GM12878 (cell line): ENCODE measurements at regions not wholly inside any gene's neighbourhood (a gene's known extent, or its start where the extent isn't known, plus 50 kb on each side); places are given as distances from the start of the nearest gene placed in this dataset.

Source experiments
- ATAC-seq: fragments of 200-7000 bp; cut with Tn5 transposase; 3 replicates; pipeline ENCODE4 v1.9.1; 2020; ENCODE audit warnings: mild to moderate bottlenecking, moderate library complexity
- BruUV-seq: library from RNA; stranded (reverse); fragments of 400-500 nt; replicated peaks from 2 replicates; lab custom pipeline; 2021; lab: Mats Ljungman, UMichigan
- CTCF ChIA-PET: fragments of 300-600 bp; sonication (Branson Sonifier 250); formaldehyde crosslinking; extraction: SDS; loops from one replicate; lab custom pipeline; 2021; ENCODE audit warnings: inconsistent platforms; lab: Yijun Ruan, JAX
- POLR2A ChIA-PET: fragments of 350-600 bp; formaldehyde crosslinking; extraction: SDS; loops from one replicate; lab custom pipeline; 2021; ENCODE audit warnings: inconsistent platforms; lab: Charles Lee
- RAD21 ChIA-PET: fragments of 300-600 bp; sonication (Branson Sonifier 250); formaldehyde crosslinking; loops from one replicate; lab custom pipeline; 2023; ENCODE audit warnings: antibody characterized with exemption; ENCODE audit not compliant: unreplicated experiment; lab: Charles Lee
- SMC1A ChIA-PET: fragments of 300-600 bp; sonication (Branson Sonifier 250); formaldehyde crosslinking; loops from one replicate; lab custom pipeline; 2023; ENCODE audit not compliant: unreplicated experiment, uncharacterized antibody; lab: Charles Lee
- DNase-seq: peaks from one replicate; pipeline ENCODE4 v3.0.0-alpha.2; 2011; ENCODE audit warnings: low read depth, low spot score
- FAIRE-seq: peaks from 3 replicates; lab custom pipeline; 2011; peaks lifted over from hg19 to GRCh38; lab: Jason Lieb, UNC
- H2AFZ ChIP-seq: 2 replicates; pipeline ENCODE4 v1.6.0; 2011; ENCODE audit warnings: low read depth, low read length, control low read depth; ENCODE audit not compliant: control insufficient read depth
- H3K27ac ChIP-seq: 2 replicates; pipeline ENCODE4 v1.5.1; 2011; ENCODE audit warnings: control low read depth; ENCODE audit not compliant: control insufficient read depth, insufficient read depth
- H3K27me3 ChIP-seq, 2 experiments: replicated peaks in 1 of 2; 2 replicates each; pipeline versions ENCODE4 v1.6.0 to v1.6.1; 2011; ENCODE audit warnings: low read length in 1 of 2; ENCODE audit not compliant: control insufficient read depth in 2 of 2, insufficient read depth in 2 of 2
- H3K36me3 ChIP-seq, 2 experiments: 2 replicates each; pipeline ENCODE4 v1.5.1; 2011; ENCODE audit warnings: low read length in 1 of 2; ENCODE audit not compliant: control insufficient read depth in 2 of 2, insufficient read depth in 2 of 2
- H3K4me1 ChIP-seq: 2 replicates; pipeline ENCODE4 v1.6.1; 2011; ENCODE audit warnings: mild to moderate bottlenecking, low read length, moderate library complexity, mixed read lengths; ENCODE audit not compliant: control insufficient read depth, insufficient read depth
- H3K4me2 ChIP-seq: 2 replicates; pipeline ENCODE4 v1.6.0; 2011; ENCODE audit warnings: control low read depth; ENCODE audit not compliant: control insufficient read depth, insufficient read depth
- H3K4me3 ChIP-seq: fragments of 200-600 bp; sonication (generic); 2 replicates; pipeline ENCODE4 v1.5.1; 2016
- H3K79me2 ChIP-seq: 2 replicates; pipeline ENCODE4 v1.6.0; 2011; ENCODE audit warnings: low read length; ENCODE audit not compliant: control insufficient read depth, insufficient read depth
- H3K9ac ChIP-seq: 2 replicates; pipeline ENCODE4 v1.8.0; 2011; ENCODE audit warnings: low read length, control low read depth, mixed read lengths; ENCODE audit not compliant: control insufficient read depth, insufficient read depth
- H3K9me3 ChIP-seq: replicated peaks from 3 replicates; pipeline ENCODE4 v1.5.1; 2011; ENCODE audit warnings: mild to moderate bottlenecking, low read length; ENCODE audit not compliant: control insufficient read depth, insufficient read depth
- H4K20me1 ChIP-seq: 2 replicates; pipeline ENCODE4 v1.6.0; 2011; ENCODE audit not compliant: control insufficient read depth, insufficient read depth
- BMI1 ChIP-seq: fragments of 450-650 bp; IDR thresholded peaks from 2 replicates; pipeline ENCODE4 v1.6.1; 2016; ENCODE audit warnings: mild to moderate bottlenecking, moderate library complexity, borderline replicate concordance
- CHD4 ChIP-seq: fragments of 200-600 bp; sonication (generic); IDR thresholded peaks from 2 replicates; pipeline ENCODE4 v1.6.1; 2016; ENCODE audit warnings: mild to moderate bottlenecking
- NFYA ChIP-seq: IDR thresholded peaks from 2 replicates; pipeline ENCODE4 v1.6.1; 2011; ENCODE audit warnings: low read depth, mild to moderate bottlenecking, low read length, improper control_type of control experiment, borderline replicate concordance
- PRDM15 ChIP-seq: fragments of 450-650 bp; formaldehyde crosslinking; IDR thresholded peaks from 2 replicates; pipeline ENCODE4 v1.4.0; 2020; ENCODE audit warnings: mild to moderate bottlenecking, moderate library complexity
- ZNF687 ChIP-seq: fragments of 450-650 bp; IDR thresholded peaks from 2 replicates; pipeline ENCODE4 v1.6.1; 2017; ENCODE audit warnings: mild to moderate bottlenecking, moderate library complexity
- WGBS: methylation state at CpG from one replicate; pipeline ENCODE4 v1.1.6; 2016; ENCODE audit warnings: low lambda C conversion rate; ENCODE audit not compliant: insufficient replicate concordance, insufficient coverage; ENCODE audit errors: missing lambda C conversion rate; 5-methylcytosine and 5-hydroxymethylcytosine counted together
- in situ Hi-C: fragments of 300-500 bp; cut with MboI; formaldehyde crosslinking; loops from 9 replicates; pipeline ENCODE4 v1.14.3; 2018; ENCODE audit warnings: mixed read lengths
- intact Hi-C: fragments of 100-400 bp; cut with micrococcal nuclease; formaldehyde crosslinking; loops from one replicate; pipeline ENCODE4 v1.14.2; 2022; ENCODE audit not compliant: unreplicated experiment

GRCh38 chr5:2522372-2522771 lies 229.1 kb downstream of the IRX2 start:
- Histone ChIP-seq H4K20me1 (no peaks in the 10 kb centered on the region), H3K79me2 (no peaks in the 10 kb centered on the region)
- CTCF ChIA-PET = no interaction called here
- 43% methylated on average over 11 of the region's 11 CpGs for WGBS
- BruUV-seq = no TSS peak
- FAIRE-seq = no peak
- TF ChIP-seq PRDM15 (no peak), BMI1 (no peak), NFYA (no peak)
- TF ChIP-seq, all 136 proteins: peak for 0
- ATAC-seq = no peak
- SMC1A ChIA-PET = no interaction called here
- POLR2A ChIA-PET = no interaction called here
- H3K36me3 ChIP-seq = no peaks in the 10 kb centered on the region
- in situ Hi-C loops (no loop called here), intact Hi-C loops (no loop called here)
- no peak overlapping the region for H3K4me2 ChIP-seq
- no peaks in the 10 kb centered on the region; the same call in 2 of the 3 replicates for H3K9me3 ChIP-seq
- H3K9ac ChIP-seq = no peak overlapping the region
- RAD21 ChIA-PET = no interaction called here
- no peaks in the 10 kb centered on the region for H3K4me1 ChIP-seq
- no peak overlapping the region for H2AFZ ChIP-seq
- no peak overlapping the region for H3K27ac ChIP-seq
- no peak overlapping the region for H3K4me3 ChIP-seq
- no peaks in the 10 kb centered on the region for H3K27me3 ChIP-seq
- no peak for DNase-seq

- intact Hi-C loops (no loop called here), in situ Hi-C loops (no loop called here)
- Histone ChIP-seq H3K36me3 (no peaks in the 10 kb centered on the region), H4K20me1 (no peaks in the 10 kb centered on the region), H3K9ac (no peak overlapping the region), H3K4me1 (no peaks in the 10 kb centered on the region), H3K4me2 (no peak overlapping the region), H3K4me3 (no peak overlapping the region), H2AFZ (no peak overlapping the region), H3K27ac (no peak overlapping the region), H3K27me3 (no peaks in the 10 kb centered on the region), H3K79me2 (no peaks in the 10 kb centered on the region), H3K9me3 (no peaks in the 10 kb centered on the region; the same call in 2 of the 3 replicates)
- no peak for FAIRE-seq
- ChIA-PET POLR2A (no interaction called here), CTCF (no interaction called here), SMC1A (no interaction called here), RAD21 (no interaction called here)
- no TSS peak for BruUV-seq
- TF ChIP-seq CHD4 (no peak), ZNF687 (no peak)
- no peak for DNase-seq
- 44% methylated on average over 9 of the region's 9 CpGs for WGBS
- no peak for ATAC-seq
Observed at GRCh38 chr5:2519153-2519552, 232.3 kb downstream of the IRX2 start.
